Type B pancreatic cell (in vitro differentiated cells): ENCODE measurements at regions not wholly inside any gene's neighbourhood (a gene's known extent, or its start where the extent isn't known, plus 50 kb on each side); places are given as distances from the start of the nearest gene placed in this dataset.

Experiments used
- DNase-seq: peaks from one replicate; pipeline ENCODE4 v3.0.0; 2021; ENCODE audit warnings: mixed read lengths; ENCODE audit not compliant: unreplicated experiment; ENCODE audit errors: extremely low spot score
- H3K27ac Mint-ChIP-seq: 2 replicates; pipeline ENCODE4 v1.8.0; 2021; ENCODE audit warnings: mild to moderate bottlenecking, mixed read lengths
- H3K27me3 Mint-ChIP-seq: 2 replicates; pipeline ENCODE4 v1.8.0; 2021; ENCODE audit warnings: mixed read lengths
- H3K36me3 Mint-ChIP-seq: 2 replicates; pipeline ENCODE4 v1.8.0; 2021; ENCODE audit warnings: mixed read lengths
- H3K4me1 Mint-ChIP-seq: one replicate; pipeline ENCODE4 v1.8.0; 2021; ENCODE audit warnings: mixed read lengths; ENCODE audit not compliant: unreplicated experiment
- H3K4me3 Mint-ChIP-seq: 2 replicates; pipeline ENCODE4 v1.8.0; 2021; ENCODE audit warnings: mild to moderate bottlenecking, mixed read lengths
- H3K9me3 Mint-ChIP-seq: 2 replicates; pipeline ENCODE4 v1.8.0; 2021; ENCODE audit warnings: mixed read lengths
- CTCF ChIP-seq: fragments of 200-600 bp; sonication (generic); conservative IDR thresholded peaks from 2 replicates; pipeline ENCODE4 v1.5.0; 2021; ENCODE audit warnings: antibody characterized with exemption, mild to moderate bottlenecking

- H3K9me3 Mint-ChIP-seq, result no peaks in the 10 kb centered on the region
- no peak for TF ChIP-seq CTCF
- no peak overlapping the region for H3K4me3 Mint-ChIP-seq
- H3K27me3 Mint-ChIP-seq, result no peaks in the 10 kb centered on the region
- no peak for DNase-seq
- H3K4me1 Mint-ChIP-seq, result no peaks in the 10 kb centered on the region
- no peaks in the 10 kb centered on the region for H3K36me3 Mint-ChIP-seq
- H3K27ac Mint-ChIP-seq, result no peak overlapping the region
Observed at GRCh38 chr9:30943446-30944224, 1440.8 kb upstream of the ACO1 start.

- TF ChIP-seq CTCF, result no peak
- no peak for DNase-seq
- no peak overlapping the region for H3K4me3 Mint-ChIP-seq
- no peak overlapping the region for H3K27ac Mint-ChIP-seq
- no peaks in the 10 kb centered on the region for H3K36me3 Mint-ChIP-seq
- no peaks in the 10 kb centered on the region for H3K27me3 Mint-ChIP-seq
- no peaks in the 10 kb centered on the region for H3K9me3 Mint-ChIP-seq
- no peaks in the 10 kb centered on the region for H3K4me1 Mint-ChIP-seq
Observed at GRCh38 chr9:30944225-30944569, 1440.2 kb upstream of the ACO1 start.

- no peaks in the 10 kb centered on the region for H3K9me3 Mint-ChIP-seq
- no peaks in the 10 kb centered on the region for H3K4me1 Mint-ChIP-seq
- H3K27ac Mint-ChIP-seq, result no peak overlapping the region
- no peak for TF ChIP-seq CTCF
- DNase-seq, result no peak
- no peaks in the 10 kb centered on the region for H3K27me3 Mint-ChIP-seq
- no peak overlapping the region for H3K4me3 Mint-ChIP-seq
- H3K36me3 Mint-ChIP-seq, result no peaks in the 10 kb centered on the region
Observed at GRCh38 chr9:30944741-30945280, 1439.6 kb upstream of the ACO1 start.

GRCh38 chr9:30964332-30964731, 1420.1 kb upstream of the ACO1 start:
- Mint-ChIP-seq H3K4me1 (no peaks in the 10 kb centered on the region), H3K27ac (no peak overlapping the region), H3K4me3 (no peak overlapping the region), H3K9me3 (no peaks in the 10 kb centered on the region), H3K27me3 (no peaks in the 10 kb centered on the region), H3K36me3 (no peaks in the 10 kb centered on the region)
- TF ChIP-seq CTCF, result no peak
- DNase-seq, result no peak

GRCh38 chr9:30967476-30967875, 1417.0 kb upstream of the ACO1 start:
- DNase-seq, result no peak
- H3K27me3 Mint-ChIP-seq, result no peaks in the 10 kb centered on the region
- no peaks in the 10 kb centered on the region for H3K9me3 Mint-ChIP-seq
- no peak overlapping the region for H3K4me3 Mint-ChIP-seq
- H3K36me3 Mint-ChIP-seq, result no peaks in the 10 kb centered on the region
- H3K27ac Mint-ChIP-seq, result no peak overlapping the region
- no peak for TF ChIP-seq CTCF
- no peaks in the 10 kb centered on the region for H3K4me1 Mint-ChIP-seq
